H1 (cell line): ENCODE measurements at regions not wholly inside any gene's neighbourhood (a gene's known extent, or its start where the extent isn't known, plus 50 kb on each side); places are given as distances from the start of the nearest gene placed in this dataset.

Experiments
- CHD1 ChIP-seq: IDR thresholded peaks from 2 replicates; pipeline ENCODE4 v1.6.1; 2012; ENCODE audit warnings: low read depth, low read length, improper control_type of control experiment
- CREB1 ChIP-seq: IDR thresholded peaks from 2 replicates; pipeline ENCODE4 v1.6.1; 2012; ENCODE audit warnings: inconsistent platforms
- EP300 ChIP-seq, 2 experiments: IDR thresholded peaks; 1 replicate in 1 of 2; 2 replicates in 1 of 2; pipeline ENCODE4 v1.6.1; 2011 to 2012; ENCODE audit warnings: low read depth in 2 of 2, low read length in 2 of 2, mild to moderate bottlenecking in 2 of 2, borderline replicate concordance in 1 of 2, inconsistent platforms in 1 of 2, moderate library complexity in 1 of 2
- NANOG ChIP-seq: IDR thresholded peaks from 2 replicates; pipeline ENCODE4 v1.6.1; 2011; ENCODE audit warnings: low read length, low read depth, mild to moderate bottlenecking, inconsistent platforms; ENCODE audit not compliant: insufficient read depth, poor library complexity, severe bottlenecking
- POLR2A ChIP-seq, 2 experiments: IDR thresholded peaks; 1 replicate in 1 of 2; 2 replicates in 1 of 2; pipeline ENCODE4 v1.6.1; 2011; ENCODE audit warnings: low read depth in 2 of 2, low read length in 2 of 2, mild to moderate bottlenecking in 2 of 2; ENCODE audit errors: control extremely low read depth in 1 of 2
- RFX5 ChIP-seq: IDR thresholded peaks from 2 replicates; pipeline ENCODE4 v1.6.1; 2011; ENCODE audit warnings: low read depth, low read length, improper control_type of control experiment, borderline replicate concordance

DNA sequence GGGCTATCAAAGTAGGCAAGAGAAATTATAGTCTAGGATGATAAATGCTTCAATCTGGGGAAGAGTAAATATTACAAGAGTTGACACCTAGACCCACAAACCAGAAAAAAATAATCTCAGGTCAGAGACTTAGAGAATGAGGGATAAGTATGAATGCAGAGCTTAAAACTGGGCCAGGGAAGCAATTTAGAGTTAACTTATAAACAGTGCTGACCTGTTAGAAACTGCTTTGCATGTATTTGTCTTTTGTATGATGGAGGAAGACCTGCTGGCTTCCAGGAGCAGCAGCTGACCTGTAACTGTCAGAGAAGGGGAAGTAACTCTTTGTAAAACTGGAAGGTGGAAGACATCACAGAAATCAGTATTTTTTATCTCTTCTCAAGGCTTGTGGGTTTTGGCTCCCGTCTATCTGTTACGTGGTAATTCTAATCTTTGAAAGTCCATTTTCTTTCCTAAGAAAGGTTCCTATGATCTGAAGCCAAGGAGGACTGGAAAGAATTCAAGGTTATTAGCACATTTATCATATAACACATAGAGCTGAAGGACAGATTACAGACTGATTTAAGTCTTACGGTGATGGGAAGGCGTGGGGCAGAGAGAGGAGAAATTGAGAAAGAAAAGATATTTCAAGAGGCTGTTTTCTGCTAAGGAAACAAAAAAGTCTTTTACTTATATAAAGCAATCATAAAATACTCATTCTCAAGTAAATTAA lies 114.7 kb upstream of the ADAMTS19 start:
- no peak for TF ChIP-seq RFX5
- no peak for TF ChIP-seq NANOG
- TF ChIP-seq CREB1, result no peak
- no peak for TF ChIP-seq CHD1
- no peak for TF ChIP-seq EP300 (IDR thresholded peaks at IDR 0.05; ENCODE audit: borderline replicate concordance in 1 of 2, low read depth in 2 of 2, low read length in 2 of 2)
- TF ChIP-seq POLR2A (IDR thresholded peaks at IDR 0.05; ENCODE audit: control extremely low read depth in 1 of 2, low read depth in 2 of 2, low read length in 2 of 2), result no peak
